ENCODE measurements at regions not wholly inside any gene's neighbourhood (a gene's known extent, or its start where the extent isn't known, plus 50 kb on each side); places are given as distances from the start of the nearest gene placed in this dataset.

GRCh38 chr6:115271434-115271833, 789.3 kb downstream of the FRK start:
- no peak for FAIRE-seq
- in situ Hi-C loops (cut with HindIII; ENCODE audit: extremely low pct_ligation_motif_present, low pct_unique_long_range_greater_than_20kb): no loop called here
- 2% methylated on average over 5 of the region's 5 CpGs for WGBS (ENCODE audit: low lambda C conversion rate)
- no peaks in the 10 kb centered on the region for H3K9me3 ChIP-seq (ENCODE audit: low read length)
- H3K79me2 ChIP-seq (ENCODE audit: insufficient read depth, low read length): no peaks in the 10 kb centered on the region
- no peaks in the 10 kb centered on the region for H3K36me3 ChIP-seq (replicated peaks in 1 of 2; ENCODE audit: control insufficient read depth in 1 of 2, insufficient read depth in 2 of 2, low read length in 2 of 2)
- H3K9ac ChIP-seq (ENCODE audit: insufficient read depth, low read depth, low read length): no peak overlapping the region
- no TSS peak for BruUV-seq (replicated peaks)
- DNase-seq (ENCODE audit: low spot score): no peak
- no peaks in the 10 kb centered on the region for H4K20me1 ChIP-seq (ENCODE audit: insufficient read depth, low read length)
- H2AFZ ChIP-seq (ENCODE audit: low read length): no peak overlapping the region
- TF ChIP-seq PHF21A (CRISPR knock-in tag; IDR thresholded peaks at IDR 0.05) (no peak), ZNF510 (CRISPR knock-in tag; IDR thresholded peaks at IDR 0.05; ENCODE audit: low read depth) (no peak), ZNF124 (CRISPR knock-in tag; IDR thresholded peaks at IDR 0.05) (no peak), YEATS4 (CRISPR knock-in tag; IDR thresholded peaks at IDR 0.05; ENCODE audit: borderline replicate concordance) (no peak), HNF1B (CRISPR knock-in tag; IDR thresholded peaks at IDR 0.05) (no peak), ZNF850 (CRISPR knock-in tag; conservative IDR thresholded peaks at IDR 0.05) (no peak), ZNF547 (CRISPR knock-in tag; IDR thresholded peaks at IDR 0.05) (no peak), MATR3 (CRISPR knock-in tag; IDR thresholded peaks at IDR 0.05) (no peak), KLF11 (CRISPR knock-in tag; IDR thresholded peaks at IDR 0.05) (no peak), BCLAF1 (IDR thresholded peaks at IDR 0.05) (no peak), ZBTB8A (CRISPR knock-in tag; IDR thresholded peaks at IDR 0.05; ENCODE audit: borderline replicate concordance, low read depth) (no peak), ZSCAN5A (CRISPR knock-in tag; IDR thresholded peaks at IDR 0.05; ENCODE audit: borderline replicate concordance) (no peak), POLR2AphosphoS5 (IDR thresholded peaks at IDR 0.05; ENCODE audit: low read depth, low read length) (no peak), CBFB (CRISPR knock-in tag; IDR thresholded peaks at IDR 0.05) (no peak), ZNF33B (CRISPR knock-in tag; IDR thresholded peaks at IDR 0.05) (no peak)
- H3K27me3 ChIP-seq (ENCODE audit: control insufficient read depth in 1 of 2, insufficient read depth in 2 of 2, low read length in 2 of 2): no peaks in the 10 kb centered on the region
- CTCF ChIA-PET (ENCODE audit: low intra/inter-chr PET ratio, low total read pairs): no interaction called here
- H3K4me1 ChIP-seq (ENCODE audit: insufficient read depth, low read length): no peaks in the 10 kb centered on the region
- no peak overlapping the region for H3K27ac ChIP-seq (ENCODE audit: extremely low read length, insufficient read depth, low read length)
- ATAC-seq: no peak
- no peak overlapping the region for H3K4me3 ChIP-seq (replicated peaks in 1 of 3; ENCODE audit: insufficient read depth in 1 of 3, low read depth in 2 of 3, low read length in 3 of 3)
- H3K4me2 ChIP-seq (ENCODE audit: low read depth, low read length): no peak overlapping the region
- intact Hi-C loops (cut with micrococcal nuclease; ENCODE audit: unreplicated experiment): loop anchor here (5.0 kb wide), 1 partner anchor 524 kb away; no protein-coding TSS in a partner anchor
- POLR2A ChIA-PET: no interaction called here

Measured in HepG2 (cell line).